ENCODE measurements at regions not wholly inside any gene's neighbourhood (a gene's known extent, or its start where the extent isn't known, plus 50 kb on each side); places are given as distances from the start of the nearest gene placed in this dataset.

DNA sequence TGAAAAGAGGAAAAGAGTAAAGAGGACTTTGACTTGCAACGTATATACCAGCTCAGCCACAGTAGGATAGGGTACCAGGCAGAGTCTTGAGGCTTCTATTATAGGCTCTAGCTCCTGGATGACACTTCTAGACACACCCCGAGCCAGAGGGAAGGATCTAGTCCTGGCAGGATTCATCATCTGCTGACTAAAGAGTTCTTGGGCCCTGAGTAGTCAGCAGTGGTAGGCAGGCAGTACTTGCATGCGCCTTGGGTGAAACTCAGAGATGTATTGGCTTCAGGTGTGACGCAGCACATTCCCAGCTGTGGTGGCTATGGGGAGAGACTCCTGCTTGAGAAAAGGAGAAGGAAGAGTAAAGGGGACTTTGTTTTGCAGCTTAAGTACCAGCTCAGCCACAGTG, 162.3 kb upstream of the APP start:
- no peak for DNase-seq (ENCODE audit: low read depth, low spot score)
- no peak overlapping the region for H3K27ac ChIP-seq (ENCODE audit: low read depth, low read length)

DNA sequence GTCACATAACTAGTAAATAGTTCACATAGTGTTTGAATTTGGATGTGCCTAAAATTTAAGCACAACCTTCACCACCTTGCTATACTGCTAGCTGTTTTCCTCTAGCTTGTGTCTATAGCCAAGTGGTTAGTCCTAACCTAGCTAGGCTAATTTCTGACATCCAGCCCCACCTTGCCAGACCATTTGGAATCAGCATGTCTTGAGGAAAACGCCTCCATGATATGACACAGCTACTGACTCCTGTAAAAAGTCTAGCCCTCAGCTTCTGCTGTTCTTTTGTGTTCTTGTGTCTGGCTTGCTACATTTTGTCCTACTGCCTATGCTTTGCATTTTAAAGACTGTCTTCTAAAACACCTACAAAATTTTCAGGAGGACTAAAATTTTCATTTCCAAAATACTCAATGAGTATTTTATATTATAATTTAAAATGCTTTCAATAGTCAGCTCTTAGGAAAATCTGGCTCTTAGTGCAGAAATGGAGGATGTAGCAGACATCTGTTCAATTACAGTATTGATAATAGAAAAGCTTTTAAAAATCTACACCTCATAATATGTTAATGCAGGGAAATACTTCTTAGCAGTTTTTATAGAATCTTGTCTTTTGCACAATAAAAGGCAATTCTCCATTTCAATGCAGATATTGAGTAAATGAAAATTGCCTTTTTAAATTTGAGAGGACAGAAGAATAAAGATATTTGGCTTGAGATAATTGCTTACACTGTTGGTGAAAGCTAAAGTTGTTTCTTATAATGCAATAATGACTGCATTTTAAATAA, 160.8 kb upstream of the APP start:
- H4K20me1 ChIP-seq (ENCODE audit: insufficient read depth) = no peaks in the 10 kb centered on the region; the same call in 1 of the 2 replicates
- BruUV-seq (replicated peaks) = no TSS peak
- H2AFZ ChIP-seq (ENCODE audit: low read depth, low read length, poor library complexity, severe bottlenecking) = no peak overlapping the region
- H3K36me3 ChIP-seq (ENCODE audit: control insufficient read depth in 1 of 2, insufficient read depth in 2 of 2, low read length in 2 of 2) = no peaks in the 10 kb centered on the region
- DNase-seq (ENCODE audit: low read depth, low spot score) (no peak), ATAC-seq (no peak)
- intact Hi-C loops (cut with micrococcal nuclease) = no loop called here
- TF ChIP-seq SIN3A (IDR thresholded peaks at IDR 0.05; ENCODE audit: low read depth) (no peak), EZH2 (IDR thresholded peaks at IDR 0.05) (no peak), ELF1 (IDR thresholded peaks at IDR 0.05; ENCODE audit: borderline replicate concordance, low read depth) (no peak), ZFX (IDR thresholded peaks at IDR 0.05) (no peak), CEBPB (IDR thresholded peaks at IDR 0.05; ENCODE audit: low read depth) (no peak), POLR2A (IDR thresholded peaks at IDR 0.05; ENCODE audit: borderline replicate concordance, extremely low read depth, insufficient read depth, insufficient read length) (no peak), TCF7L2 (IDR thresholded peaks at IDR 0.05; ENCODE audit: borderline replicate concordance, extremely low read depth, insufficient read depth, insufficient read length) (no peak), RAD21 (IDR thresholded peaks at IDR 0.05; ENCODE audit: low read depth) (no peak), JUND (IDR thresholded peaks at IDR 0.05) (no peak), EZH2phosphoT487 (IDR thresholded peaks at IDR 0.05; ENCODE audit: borderline replicate concordance) (no peak), EGR1 (IDR thresholded peaks at IDR 0.05; ENCODE audit: low read depth) (no peak), SRF (IDR thresholded peaks at IDR 0.05; ENCODE audit: low read depth) (no peak), FOSL1 (IDR thresholded peaks at IDR 0.05; ENCODE audit: low read depth) (no peak), CBX3 (IDR thresholded peaks at IDR 0.05; ENCODE audit: low read depth) (no peak)
- TF ChIP-seq, protein P1, sequence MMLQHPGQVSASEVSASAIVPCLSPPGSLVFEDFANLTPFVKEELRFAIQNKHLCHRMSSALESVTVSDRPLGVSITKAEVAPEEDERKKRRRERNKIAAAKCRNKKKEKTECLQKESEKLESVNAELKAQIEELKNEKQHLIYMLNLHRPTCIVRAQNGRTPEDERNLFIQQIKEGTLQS (IDR thresholded peaks at IDR 0.05) = no peak
- TF ChIP-seq, protein P2, sequence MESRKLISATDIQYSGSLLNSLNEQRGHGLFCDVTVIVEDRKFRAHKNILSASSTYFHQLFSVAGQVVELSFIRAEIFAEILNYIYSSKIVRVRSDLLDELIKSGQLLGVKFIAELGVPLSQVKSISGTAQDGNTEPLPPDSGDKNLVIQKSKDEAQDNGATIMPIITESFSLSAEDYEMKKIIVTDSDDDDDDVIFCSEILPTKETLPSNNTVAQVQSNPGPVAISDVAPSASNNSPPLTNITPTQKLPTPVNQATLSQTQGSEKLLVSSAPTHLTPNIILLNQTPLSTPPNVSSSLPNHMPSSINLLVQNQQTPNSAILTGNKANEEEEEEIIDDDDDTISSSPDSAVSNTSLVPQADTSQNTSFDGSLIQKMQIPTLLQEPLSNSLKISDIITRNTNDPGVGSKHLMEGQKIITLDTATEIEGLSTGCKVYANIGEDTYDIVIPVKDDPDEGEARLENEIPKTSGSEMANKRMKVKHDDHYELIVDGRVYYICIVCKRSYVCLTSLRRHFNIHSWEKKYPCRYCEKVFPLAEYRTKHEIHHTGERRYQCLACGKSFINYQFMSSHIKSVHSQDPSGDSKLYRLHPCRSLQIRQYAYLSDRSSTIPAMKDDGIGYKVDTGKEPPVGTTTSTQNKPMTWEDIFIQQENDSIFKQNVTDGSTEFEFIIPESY (IDR thresholded peaks at IDR 0.05; ENCODE audit: extremely low read depth, insufficient replicate concordance, low read length) = no peak
- TF ChIP-seq, protein P3, sequence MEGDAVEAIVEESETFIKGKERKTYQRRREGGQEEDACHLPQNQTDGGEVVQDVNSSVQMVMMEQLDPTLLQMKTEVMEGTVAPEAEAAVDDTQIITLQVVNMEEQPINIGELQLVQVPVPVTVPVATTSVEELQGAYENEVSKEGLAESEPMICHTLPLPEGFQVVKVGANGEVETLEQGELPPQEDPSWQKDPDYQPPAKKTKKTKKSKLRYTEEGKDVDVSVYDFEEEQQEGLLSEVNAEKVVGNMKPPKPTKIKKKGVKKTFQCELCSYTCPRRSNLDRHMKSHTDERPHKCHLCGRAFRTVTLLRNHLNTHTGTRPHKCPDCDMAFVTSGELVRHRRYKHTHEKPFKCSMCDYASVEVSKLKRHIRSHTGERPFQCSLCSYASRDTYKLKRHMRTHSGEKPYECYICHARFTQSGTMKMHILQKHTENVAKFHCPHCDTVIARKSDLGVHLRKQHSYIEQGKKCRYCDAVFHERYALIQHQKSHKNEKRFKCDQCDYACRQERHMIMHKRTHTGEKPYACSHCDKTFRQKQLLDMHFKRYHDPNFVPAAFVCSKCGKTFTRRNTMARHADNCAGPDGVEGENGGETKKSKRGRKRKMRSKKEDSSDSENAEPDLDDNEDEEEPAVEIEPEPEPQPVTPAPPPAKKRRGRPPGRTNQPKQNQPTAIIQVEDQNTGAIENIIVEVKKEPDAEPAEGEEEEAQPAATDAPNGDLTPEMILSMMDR (IDR thresholded peaks at IDR 0.05 in 2 of 3, conservative IDR thresholded peaks at IDR 0.05 in 1 of 3; ENCODE audit: borderline replicate concordance in 1 of 3, insufficient read depth in 1 of 3, low read depth in 2 of 3, low read length in 2 of 3) = no peak
- CTCF ChIA-PET = no interaction called here
- no peak overlapping the region for H3K27ac ChIP-seq (ENCODE audit: low read depth, low read length)
- no peak overlapping the region for H3K4me3 ChIP-seq (replicated peaks in 1 of 2; ENCODE audit: low read depth in 1 of 2, low read length in 2 of 2)
- POLR2A ChIA-PET = no interaction called here
- no peaks in the 10 kb centered on the region for H3K27me3 ChIP-seq (ENCODE audit: insufficient read depth, low read length)
- H3K9me2 ChIP-seq (ENCODE audit: insufficient read depth) = no peaks in the 10 kb centered on the region
- no peaks in the 10 kb centered on the region for H3K79me2 ChIP-seq (ENCODE audit: insufficient read depth, low read length)
- no peak overlapping the region for H3K9ac ChIP-seq (ENCODE audit: low read length)
- no peaks in the 10 kb centered on the region for H3K4me1 ChIP-seq (ENCODE audit: control insufficient read depth in 1 of 2, insufficient read depth in 2 of 2, low read length in 2 of 2)
- no peak overlapping the region for H3K4me2 ChIP-seq (ENCODE audit: low read length)
- RAD21 ChIA-PET (ENCODE audit: low non-redundant PET in 1 of 2, low total read pairs in 2 of 2, uncharacterized antibody in 2 of 2, unreplicated experiment in 2 of 2) = no interaction called here
- no peaks in the 10 kb centered on the region for H3K9me3 ChIP-seq (ENCODE audit: control insufficient read depth in 1 of 2, insufficient read depth in 1 of 2, low read depth in 1 of 2, low read length in 2 of 2)

More for the DNA sequence above, 162.3 kb upstream of the APP start:
- Histone ChIP-seq H3K27me3 (ENCODE audit: insufficient read depth, low read length) (no peaks in the 10 kb centered on the region), H3K4me3 (replicated peaks in 1 of 2; ENCODE audit: low read depth in 1 of 2, low read length in 2 of 2) (no peak overlapping the region), H3K9me3 (ENCODE audit: control insufficient read depth in 1 of 2, insufficient read depth in 1 of 2, low read depth in 1 of 2, low read length in 2 of 2) (no peaks in the 10 kb centered on the region), H3K79me2 (ENCODE audit: insufficient read depth, low read length) (no peaks in the 10 kb centered on the region), H3K36me3 (ENCODE audit: control insufficient read depth in 1 of 2, insufficient read depth in 2 of 2, low read length in 2 of 2) (no peaks in the 10 kb centered on the region), H3K9ac (ENCODE audit: low read length) (no peak overlapping the region), H3K4me2 (ENCODE audit: low read length) (no peak overlapping the region), H2AFZ (ENCODE audit: low read depth, low read length, poor library complexity, severe bottlenecking) (no peak overlapping the region), H3K9me2 (ENCODE audit: insufficient read depth) (no peaks in the 10 kb centered on the region), H4K20me1 (ENCODE audit: insufficient read depth) (no peaks in the 10 kb centered on the region; the same call in 1 of the 2 replicates), H3K4me1 (ENCODE audit: control insufficient read depth in 1 of 2, insufficient read depth in 2 of 2, low read length in 2 of 2) (no peaks in the 10 kb centered on the region)
- CTCF ChIA-PET = no interaction called here
- no peak for TF ChIP-seq CBX3 (IDR thresholded peaks at IDR 0.05; ENCODE audit: low read depth)
- BruUV-seq (replicated peaks) = no TSS peak
- intact Hi-C loops (cut with micrococcal nuclease) = no loop called here
- POLR2A ChIA-PET = no interaction called here
- ATAC-seq = no peak
- RAD21 ChIA-PET (ENCODE audit: low non-redundant PET in 1 of 2, low total read pairs in 2 of 2, uncharacterized antibody in 2 of 2, unreplicated experiment in 2 of 2) = interaction anchor here in 1 of 2 experiments (0.6 kb wide), 1 partner anchor 102 kb away, joined by 3 read pairs; no protein-coding TSS in a partner anchor

Data from HCT116 (cell line).